WI38 (cell line): ENCODE measurements at regions not wholly inside any gene's neighbourhood (a gene's known extent, or its start where the extent isn't known, plus 50 kb on each side); places are given as distances from the start of the nearest gene placed in this dataset.
"Not testable (repeated sequence)": the region's sequence is repeated elsewhere in the genome, so short reads cannot be mapped to it uniquely, and the experiment has no call there.

Source experiments
- H3K4me3 ChIP-seq: 2 replicates; pipeline ENCODE4 v1.5.1; 2011; ENCODE audit warnings: low read depth, mild to moderate bottlenecking, control low read depth, low read length
- CTCF ChIP-seq: IDR thresholded peaks from 2 replicates; pipeline ENCODE4 v1.5.1; 2012; ENCODE audit warnings: low read depth, mild to moderate bottlenecking, control low read depth, low read length

- no peak for TF ChIP-seq CTCF
- no peak overlapping the region for H3K4me3 ChIP-seq
Measured at GRCh38 chr3:27556887-27557286, 72.7 kb upstream of the SLC4A7 start.

- no peak for TF ChIP-seq CTCF
- H3K4me3 ChIP-seq = no peak overlapping the region
Measured at GRCh38 chr3:27554706-27555105, 70.5 kb upstream of the SLC4A7 start.

GRCh38 chr3:27553886-27554540 lies 69.8 kb upstream of the SLC4A7 start:
- H3K4me3 ChIP-seq = no peak overlapping the region
- no peak for TF ChIP-seq CTCF

- not testable (repeated sequence) for H3K4me3 ChIP-seq
Measured at GRCh38 chr3:27552708-27553107, 68.5 kb upstream of the SLC4A7 start.

GRCh38 chr3:27551413-27551812 lies 67.2 kb upstream of the SLC4A7 start:
- H3K4me3 ChIP-seq = not testable (repeated sequence)

- no peak for TF ChIP-seq CTCF
- H3K4me3 ChIP-seq = no peak overlapping the region
Measured at GRCh38 chr3:27545061-27545460, 60.9 kb upstream of the SLC4A7 start.

GRCh38 chr3:27544372-27544865 lies 60.2 kb upstream of the SLC4A7 start:
- no peak overlapping the region for H3K4me3 ChIP-seq
- TF ChIP-seq CTCF = no peak

GRCh38 chr3:27542476-27542875 lies 58.3 kb upstream of the SLC4A7 start:
- no peak for TF ChIP-seq CTCF
- no peak overlapping the region for H3K4me3 ChIP-seq
